ENCODE measurements at regions not wholly inside any gene's neighbourhood (a gene's known extent, or its start where the extent isn't known, plus 50 kb on each side); places are given as distances from the start of the nearest gene placed in this dataset.

DNA sequence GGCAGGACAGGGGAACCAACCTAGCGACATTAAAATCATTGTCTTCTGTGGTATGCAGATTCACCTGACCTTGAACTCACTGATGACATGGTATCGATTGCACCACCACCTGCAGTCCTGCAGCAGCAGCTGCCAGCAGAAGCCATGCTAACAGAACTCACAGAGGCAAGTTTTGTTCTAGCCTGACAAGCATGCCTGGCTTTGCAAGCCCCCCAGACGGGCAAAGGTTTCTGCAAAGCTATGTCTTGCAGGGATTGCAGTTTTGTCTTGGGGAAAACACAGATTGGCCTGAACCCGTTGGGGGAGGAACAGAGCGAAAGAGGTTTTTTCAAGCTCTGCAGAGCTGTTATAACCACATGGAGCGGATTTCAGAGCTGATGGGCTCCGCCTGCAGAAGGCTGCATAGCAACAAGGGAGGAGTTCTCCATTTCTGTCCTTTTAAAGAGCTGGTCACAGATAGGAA, 221.0 kb downstream of the HIPK3 start:
- TF ChIP-seq, protein P1, sequence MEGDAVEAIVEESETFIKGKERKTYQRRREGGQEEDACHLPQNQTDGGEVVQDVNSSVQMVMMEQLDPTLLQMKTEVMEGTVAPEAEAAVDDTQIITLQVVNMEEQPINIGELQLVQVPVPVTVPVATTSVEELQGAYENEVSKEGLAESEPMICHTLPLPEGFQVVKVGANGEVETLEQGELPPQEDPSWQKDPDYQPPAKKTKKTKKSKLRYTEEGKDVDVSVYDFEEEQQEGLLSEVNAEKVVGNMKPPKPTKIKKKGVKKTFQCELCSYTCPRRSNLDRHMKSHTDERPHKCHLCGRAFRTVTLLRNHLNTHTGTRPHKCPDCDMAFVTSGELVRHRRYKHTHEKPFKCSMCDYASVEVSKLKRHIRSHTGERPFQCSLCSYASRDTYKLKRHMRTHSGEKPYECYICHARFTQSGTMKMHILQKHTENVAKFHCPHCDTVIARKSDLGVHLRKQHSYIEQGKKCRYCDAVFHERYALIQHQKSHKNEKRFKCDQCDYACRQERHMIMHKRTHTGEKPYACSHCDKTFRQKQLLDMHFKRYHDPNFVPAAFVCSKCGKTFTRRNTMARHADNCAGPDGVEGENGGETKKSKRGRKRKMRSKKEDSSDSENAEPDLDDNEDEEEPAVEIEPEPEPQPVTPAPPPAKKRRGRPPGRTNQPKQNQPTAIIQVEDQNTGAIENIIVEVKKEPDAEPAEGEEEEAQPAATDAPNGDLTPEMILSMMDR (IDR thresholded peaks at IDR 0.05), result no peak
- TF ChIP-seq POLR2A (IDR thresholded peaks at IDR 0.05), result no peak

All from adrenal gland (tissue), 5 donors.